ENCODE measurements at regions not wholly inside any gene's neighbourhood (a gene's known extent, or its start where the extent isn't known, plus 50 kb on each side); places are given as distances from the start of the nearest gene placed in this dataset.

DNA sequence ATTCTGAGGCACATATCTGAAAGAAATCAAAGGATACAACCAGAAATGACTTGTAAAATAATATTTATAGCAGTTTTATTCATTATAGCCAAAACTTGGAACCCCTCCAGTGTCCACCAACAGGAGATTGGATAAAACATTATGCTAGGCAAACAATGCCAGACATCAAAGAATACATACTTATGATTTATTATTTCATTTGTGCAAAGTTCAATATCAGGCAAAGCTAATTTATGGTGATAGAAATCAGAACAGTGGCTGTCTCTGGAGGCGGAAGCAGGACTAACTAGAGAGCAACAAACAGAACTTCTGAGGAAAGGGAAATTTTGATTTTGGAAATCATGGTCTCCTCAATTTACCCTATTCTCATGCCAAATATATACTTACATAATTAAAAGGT is 193.1 kb downstream of the ICE1 start:
- DNase-seq = no peak

- DNase-seq = no peak
These were observed 190.9 kb downstream of the ICE1 start for GRCh38 chr5:5613261-5613990.

DNA sequence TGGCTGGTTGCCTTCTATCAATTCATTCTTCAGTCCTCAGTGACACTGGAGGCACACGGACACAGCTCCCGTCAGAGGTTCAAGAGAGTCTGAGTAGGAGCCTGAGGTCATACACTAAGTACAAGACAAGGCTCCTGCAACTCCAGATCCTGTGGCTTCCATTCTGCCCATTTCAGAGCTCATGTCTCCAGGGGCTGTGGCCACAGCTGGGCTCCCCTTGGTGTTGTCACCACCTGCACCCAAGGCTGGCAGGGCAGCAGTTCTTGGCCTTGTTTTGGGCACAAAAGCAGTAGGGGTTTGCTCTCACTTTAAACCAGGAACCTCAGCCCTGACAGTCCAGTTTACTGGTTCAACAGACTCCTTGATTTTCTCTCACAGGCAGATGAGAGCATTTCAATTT is 189.6 kb downstream of the ICE1 start:
- DNase-seq = no peak

DNA sequence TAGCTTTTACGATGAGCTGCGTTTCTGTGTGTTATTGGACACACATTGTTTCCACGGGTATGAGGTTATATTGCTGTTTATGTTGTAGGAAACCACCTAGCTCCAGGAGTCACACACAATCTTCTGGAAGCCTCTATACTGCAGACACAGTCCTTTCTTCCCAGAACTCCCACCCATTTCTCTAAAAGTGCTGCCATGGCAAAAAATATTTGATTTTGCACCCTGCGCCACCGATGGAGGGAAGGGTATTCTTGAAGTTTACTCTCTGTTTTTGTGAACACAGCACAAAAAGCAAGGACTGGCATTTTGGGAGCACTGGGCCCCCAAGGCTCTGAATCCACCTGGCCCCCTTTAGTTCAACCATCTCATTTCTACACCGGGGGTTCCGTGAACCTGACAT is 187.5 kb downstream of the ICE1 start:
- no peak for DNase-seq

DNA sequence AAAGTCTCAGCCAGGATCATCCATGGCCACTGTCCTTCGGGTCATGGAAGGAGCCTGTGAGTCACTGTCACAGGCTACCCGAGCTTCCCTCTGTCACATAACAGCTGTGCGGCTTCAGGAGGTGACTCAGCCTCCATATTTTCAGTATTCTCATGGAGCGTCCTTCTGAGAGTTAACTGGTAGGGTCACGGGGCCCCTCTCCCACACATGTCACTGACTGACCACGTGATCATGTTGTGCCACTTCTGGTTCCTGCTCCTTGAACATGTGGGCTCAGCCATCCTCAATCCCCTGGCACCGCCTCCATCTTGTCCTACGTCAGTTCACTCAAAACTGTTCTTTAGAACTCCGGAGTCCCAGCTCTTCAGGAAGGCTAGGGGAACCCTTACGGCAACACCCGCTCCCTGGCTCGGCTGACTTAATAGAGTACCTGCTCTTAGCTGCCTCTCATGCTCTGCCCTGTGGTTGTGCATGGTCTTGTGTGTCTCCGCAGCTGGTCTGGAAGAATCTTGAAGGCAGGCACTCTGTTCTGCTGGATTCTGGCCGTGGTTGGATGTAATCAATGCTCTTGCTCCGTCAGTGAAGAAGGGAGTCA is 182.8 kb downstream of the ICE1 start:
- DNase-seq = no peak

DNA sequence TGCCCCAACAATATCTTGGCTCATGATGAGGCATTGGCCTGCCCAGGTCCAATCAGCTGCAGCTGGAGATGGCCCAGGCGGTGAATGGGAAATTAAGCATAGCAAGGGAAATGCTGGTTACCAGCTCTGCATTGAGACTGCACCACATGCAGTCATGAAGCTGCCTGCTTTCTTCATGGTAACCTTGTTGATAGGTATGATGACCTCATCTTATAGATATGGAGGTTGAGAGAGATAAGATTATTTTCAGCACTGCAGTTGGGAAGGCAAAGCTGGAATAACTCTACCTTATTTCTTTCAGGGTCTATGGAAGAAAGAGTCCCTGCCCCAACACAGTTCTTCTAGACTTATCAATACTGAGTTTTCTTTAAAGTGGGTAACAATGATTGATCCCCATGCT is 180.1 kb downstream of the ICE1 start:
- no peak for DNase-seq

GRCh38 chr5:5598547-5599113 is 176.2 kb downstream of the ICE1 start:
- no peak for DNase-seq

- no peak for DNase-seq
These were observed 170.9 kb downstream of the ICE1 start for GRCh38 chr5:5593391-5593790.

GRCh38 chr5:5592541-5592940 is 170.1 kb downstream of the ICE1 start:
- DNase-seq = no peak

- no peak for DNase-seq
These were observed 169.1 kb downstream of the ICE1 start for GRCh38 chr5:5591567-5591966.

- peak in 1 of 2 experiments; percentile 57 for DNase-seq
These were observed 167.4 kb downstream of the ICE1 start for GRCh38 chr5:5589857-5590256.

GRCh38 chr5:5588887-5589826 is 166.7 kb downstream of the ICE1 start:
- DNase-seq = no peak

GRCh38 chr5:5588386-5588785 is 165.9 kb downstream of the ICE1 start:
- DNase-seq = peak in 1 of 2 experiments; percentile 13

GRCh38 chr5:5587474-5587873 is 165.0 kb downstream of the ICE1 start:
- DNase-seq = no peak

DNA sequence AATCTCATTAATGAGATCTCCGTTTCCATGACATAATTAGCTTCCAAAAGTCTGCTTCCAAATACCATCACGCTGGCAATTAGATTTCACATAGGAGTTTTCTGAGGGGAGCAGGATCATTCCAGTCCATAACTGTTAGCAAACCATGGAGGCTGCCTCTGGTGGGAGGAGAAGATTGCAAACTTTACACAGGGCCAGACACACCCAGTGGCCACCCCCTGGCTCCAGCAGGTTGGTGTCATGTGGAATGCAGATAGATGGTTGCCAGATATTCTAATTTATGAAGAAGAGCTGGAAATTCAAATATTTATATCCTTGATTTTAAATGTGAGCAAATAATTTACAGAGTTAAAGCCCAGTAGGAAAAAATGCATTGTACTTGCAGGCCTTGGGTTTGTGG is 164.2 kb downstream of the ICE1 start:
- no peak for DNase-seq

DNA sequence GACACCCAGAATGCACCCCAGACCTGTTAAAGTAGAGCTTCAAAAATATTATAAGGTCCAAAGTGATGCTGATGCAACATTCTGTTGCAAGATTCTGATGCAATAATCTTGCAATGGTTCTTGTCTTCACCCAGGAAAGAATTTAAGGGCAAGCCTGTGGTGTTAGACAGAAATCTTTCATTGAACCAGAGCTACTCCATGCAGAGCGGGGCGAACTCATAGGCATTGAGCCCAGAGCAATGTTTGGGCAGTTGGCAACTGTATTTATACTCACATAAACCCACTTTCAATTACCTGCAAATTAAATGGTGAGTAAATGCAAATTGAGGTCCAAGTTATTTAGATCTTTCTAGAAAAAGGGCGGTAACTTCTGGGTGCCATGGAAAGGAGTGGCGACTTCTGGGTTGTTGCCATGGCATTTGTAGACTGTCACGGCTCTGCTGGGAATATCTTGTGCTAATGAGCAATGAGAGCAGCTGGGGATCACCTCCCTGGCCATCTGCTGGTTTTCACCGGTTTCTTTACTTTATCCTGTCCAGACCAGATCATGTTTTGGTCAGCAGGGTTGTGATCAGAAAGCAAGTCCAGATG is 163.4 kb downstream of the ICE1 start:
- peak in 1 of 2 experiments; percentile 46 for DNase-seq

- peak in 1 of 2 experiments; percentile 40 for DNase-seq
These were observed 162.3 kb downstream of the ICE1 start for GRCh38 chr5:5584751-5585150.

GRCh38 chr5:5584236-5584745 is 161.8 kb downstream of the ICE1 start:
- DNase-seq = peak; percentile 41 to 71

DNA sequence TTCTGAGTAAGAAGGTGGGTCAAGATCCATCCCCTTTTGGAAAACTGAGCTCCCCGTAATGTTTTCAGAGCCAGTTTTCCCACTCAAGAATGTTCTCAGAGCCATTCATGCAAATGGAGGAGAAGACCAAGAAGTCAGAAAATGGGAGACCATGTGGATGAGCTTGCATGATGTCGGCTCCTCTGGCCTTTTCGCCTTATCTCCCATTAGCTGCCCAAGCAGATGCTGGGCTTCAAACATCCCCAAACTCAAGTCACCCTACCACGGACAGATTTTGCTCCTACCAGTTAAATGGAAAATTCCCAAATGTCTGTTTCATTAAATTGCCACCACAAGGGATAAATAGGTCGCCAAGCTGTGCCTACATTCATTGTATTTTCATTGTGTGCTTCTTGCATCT is 161.4 kb downstream of the ICE1 start:
- DNase-seq = no peak

- DNase-seq = no peak
These were observed 160.7 kb downstream of the ICE1 start for GRCh38 chr5:5583023-5583765.

DNA sequence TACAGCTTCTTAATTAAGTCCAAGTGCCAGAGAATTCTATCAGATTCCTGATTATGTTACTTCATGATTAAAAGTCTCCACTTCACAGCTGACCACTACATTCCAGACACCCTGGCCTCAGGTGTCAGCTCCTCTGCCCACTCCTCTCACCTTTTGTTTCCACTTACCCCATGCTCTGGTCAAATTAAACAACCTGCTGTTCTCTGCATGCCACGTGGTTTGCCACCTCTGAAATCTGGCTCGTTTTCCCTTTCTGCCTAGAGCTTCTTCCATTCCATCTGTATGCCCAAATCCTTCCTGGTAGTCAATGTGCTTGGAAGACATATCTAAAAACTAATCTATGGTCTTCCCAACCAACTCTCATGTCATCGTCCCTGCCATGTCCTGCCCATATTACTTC is 158.6 kb downstream of the ICE1 start:
- DNase-seq = no peak

DNA sequence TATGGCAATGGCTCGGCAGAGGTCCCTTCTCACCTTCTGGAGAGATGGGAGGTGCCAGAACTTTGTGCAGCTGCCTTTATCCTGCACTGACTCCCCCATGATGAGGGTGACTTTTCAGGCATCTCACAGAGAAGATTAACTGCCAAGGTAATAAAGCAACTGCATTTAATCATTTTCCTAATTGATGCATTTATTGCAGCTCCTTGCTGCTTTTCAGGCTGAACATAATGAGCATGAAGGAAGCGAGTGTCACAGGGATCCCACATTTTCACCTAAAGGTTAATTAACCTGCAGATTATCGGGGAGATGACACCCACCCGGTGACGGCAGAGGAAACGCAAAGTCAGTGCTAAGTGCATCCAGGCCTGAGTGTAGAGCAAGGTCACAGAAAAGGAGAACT is 154.3 kb downstream of the ICE1 start:
- no peak for DNase-seq
